Activated naive CD4-positive, alpha-beta T cell treated with anti-CD3 and anti-CD28 coated beads, Interleukin-2, amount 10 ng/mL, durations not matched to agents 7 days and 5 days (primary cell): ENCODE measurements at regions not wholly inside any gene's neighbourhood (a gene's known extent, or its start where the extent isn't known, plus 50 kb on each side); places are given as distances from the start of the nearest gene placed in this dataset.

ENCODE experiments used
- CTCF ChIA-PET: fragments of 350-600 bp; sonication (Branson Sonifier 250); formaldehyde crosslinking; loops from one replicate; lab custom pipeline; 2021; ENCODE audit warnings: antibody characterized with exemption; lab: Charles Lee
- DNase-seq: peaks from one replicate; pipeline ENCODE4 v3.0.0-alpha.2; 2020
- H3K27ac Mint-ChIP-seq: one replicate; pipeline ENCODE4 v1.8.0; 2021; ENCODE audit warnings: mild to moderate bottlenecking, moderate library complexity, mixed read lengths
- H3K27me3 Mint-ChIP-seq: one replicate; pipeline ENCODE4 v1.8.0; 2021; ENCODE audit warnings: mild to moderate bottlenecking, mixed read lengths
- H3K36me3 Mint-ChIP-seq: one replicate; pipeline ENCODE4 v1.8.0; 2021; ENCODE audit warnings: mixed read lengths
- H3K4me1 Mint-ChIP-seq: one replicate; pipeline ENCODE4 v1.8.0; 2021; ENCODE audit warnings: mixed read lengths
- H3K4me3 Mint-ChIP-seq: one replicate; pipeline ENCODE4 v1.8.0; 2021; ENCODE audit warnings: mild to moderate bottlenecking, moderate library complexity, mixed read lengths
- H3K9me3 Mint-ChIP-seq: one replicate; pipeline ENCODE4 v1.8.0; 2021; ENCODE audit warnings: mixed read lengths

- no peaks in the 10 kb centered on the region for H3K9me3 Mint-ChIP-seq
- H3K4me1 Mint-ChIP-seq = peaks cover 15% of the 10 kb centered on the region
- no peak overlapping the region for H3K27ac Mint-ChIP-seq
- peak overlapping the region; percentile 70 for H3K4me3 Mint-ChIP-seq
- peak; percentile 82 for DNase-seq
- no peaks in the 10 kb centered on the region for H3K36me3 Mint-ChIP-seq
- peaks cover 31% of the 10 kb centered on the region for H3K27me3 Mint-ChIP-seq
- CTCF ChIA-PET = interaction anchor here (0.5 to 4.4 kb wide), 56 partner anchors 9 to 1028 kb away, joined by 3 to 41 read pairs (median 4); partner anchors contain the start of gene AGPS
Measured at GRCh38 chr2:177148477-177149154, 64.0 kb upstream of the HNRNPA3 start.

GRCh38 chr2:177149155-177149503 lies 63.5 kb upstream of the HNRNPA3 start:
- Mint-ChIP-seq H3K4me3 (peak overlapping the region; percentile 70), H3K36me3 (no peaks in the 10 kb centered on the region), H3K9me3 (no peaks in the 10 kb centered on the region), H3K4me1 (peaks cover 15% of the 10 kb centered on the region), H3K27ac (no peak overlapping the region), H3K27me3 (peaks cover 31% of the 10 kb centered on the region)
- DNase-seq = no peak
- CTCF ChIA-PET = interaction anchor here (0.6 to 4.4 kb wide), 42 partner anchors 9 to 1028 kb away, joined by 3 to 41 read pairs (median 4); no protein-coding TSS in a partner anchor

GRCh38 chr2:177153805-177154204 lies 58.8 kb upstream of the HNRNPA3 start:
- Mint-ChIP-seq H3K27me3 (peaks cover 35% of the 10 kb centered on the region), H3K36me3 (no peaks in the 10 kb centered on the region), H3K4me3 (no peak overlapping the region), H3K4me1 (peaks cover 1% of the 10 kb centered on the region), H3K27ac (no peak overlapping the region), H3K9me3 (no peaks in the 10 kb centered on the region)
- no peak for DNase-seq
- CTCF ChIA-PET = no interaction called here

- H3K9me3 Mint-ChIP-seq = no peaks in the 10 kb centered on the region
- CTCF ChIA-PET = no interaction called here
- no peaks in the 10 kb centered on the region for H3K4me1 Mint-ChIP-seq
- DNase-seq = no peak
- no peak overlapping the region for H3K27ac Mint-ChIP-seq
- H3K27me3 Mint-ChIP-seq = peaks cover 29% of the 10 kb centered on the region
- H3K36me3 Mint-ChIP-seq = no peaks in the 10 kb centered on the region
- H3K4me3 Mint-ChIP-seq = no peak overlapping the region
Measured at GRCh38 chr2:177154809-177155208, 57.8 kb upstream of the HNRNPA3 start.

- CTCF ChIA-PET = interaction anchor here (0.8 to 1.9 kb wide), 4 partner anchors 9 to 449 kb away, joined by 3 to 9 read pairs (median 3); partner anchors contain the start of gene AGPS
- Mint-ChIP-seq H3K4me1 (no peaks in the 10 kb centered on the region), H3K36me3 (no peaks in the 10 kb centered on the region), H3K27me3 (peaks cover 32% of the 10 kb centered on the region), H3K9me3 (no peaks in the 10 kb centered on the region), H3K4me3 (no peak overlapping the region), H3K27ac (no peak overlapping the region)
- no peak for DNase-seq
Measured at GRCh38 chr2:177155631-177156030, 57.0 kb upstream of the HNRNPA3 start.

GRCh38 chr2:177161741-177162460 lies 50.7 kb upstream of the HNRNPA3 start:
- Mint-ChIP-seq H3K4me3 (no peak overlapping the region), H3K27ac (no peak overlapping the region), H3K4me1 (peaks cover 15% of the 10 kb centered on the region), H3K36me3 (no peaks in the 10 kb centered on the region), H3K9me3 (no peaks in the 10 kb centered on the region), H3K27me3 (peaks cover 23% of the 10 kb centered on the region)
- peak; percentile 28 for DNase-seq
- CTCF ChIA-PET = interaction anchor here (0.8 to 2.2 kb wide), 12 partner anchors 8 to 591 kb away, joined by 3 to 15 read pairs (median 4); no protein-coding TSS in a partner anchor
